A549 (cell line): ENCODE measurements at regions not wholly inside any gene's neighbourhood (a gene's known extent, or its start where the extent isn't known, plus 50 kb on each side); places are given as distances from the start of the nearest gene placed in this dataset.

ENCODE experiments used
- ATAC-seq, 2 experiments: fragments of 200-7000 bp in 1 of 2; fragments of >200 bp in 1 of 2; cut with Nextera tagmentation in 1 of 2; cut with Tn5 transposase in 1 of 2; 3 replicates each; pipeline versions ENCODE4 v1.8.0 to v1.9.1; 2018 to 2020; ENCODE audit warnings: mild to moderate bottlenecking in 1 of 2, moderate library complexity in 1 of 2
- CTCF ChIA-PET: fragments of 300-600 bp; sonication (Branson Sonifier 250); formaldehyde crosslinking; extraction: SDS; loops from one replicate; lab custom pipeline; 2021; ENCODE audit warnings: antibody characterized with exemption, inconsistent platforms; lab: Yijun Ruan, JAX
- POLR2A ChIA-PET: fragments of 350-600 bp; formaldehyde crosslinking; extraction: SDS; loops from one replicate; lab custom pipeline; 2021; ENCODE audit warnings: antibody characterized with exemption, inconsistent platforms; lab: Yijun Ruan, JAX
- DNase-seq, 2 experiments: peaks; one replicate each; pipeline versions ENCODE4 v3.0.0 to v3.0.0-alpha.2; 2011 to 2016; ENCODE audit warnings: low read depth in 1 of 2, low spot score in 1 of 2
- FAIRE-seq: peaks from 2 replicates; lab custom pipeline; 2011; peaks lifted over from hg19 to GRCh38; lab: Jason Lieb, UNC
- H3K27ac ChIP-seq, 2 experiments: fragments of >200 bp; sonication (Bioruptor Twin); formaldehyde crosslinking; 3 replicates each; pipeline ENCODE4 v1.5.1; 2016 to 2017
- H3K4me1 ChIP-seq: fragments of >200 bp; sonication (Bioruptor Twin); formaldehyde crosslinking; 3 replicates; pipeline ENCODE4 v1.6.1; 2016
- H3K4me2 ChIP-seq: fragments of >200 bp; sonication (Bioruptor Twin); formaldehyde crosslinking; 3 replicates; pipeline ENCODE4 v1.6.1; 2016
- H3K4me3 ChIP-seq: fragments of >200 bp; sonication (Bioruptor Twin); formaldehyde crosslinking; 3 replicates; pipeline ENCODE4 v1.5.1; 2016
- H3K9me3 ChIP-seq: fragments of >200 bp; sonication (Bioruptor Twin); formaldehyde crosslinking; 3 replicates; pipeline ENCODE4 v1.6.1; 2016
- CEBPB ChIP-seq, 2 experiments: fragments of >200 bp in 1 of 2; sonication (Bioruptor Twin) in 1 of 2; formaldehyde crosslinking in 1 of 2; IDR thresholded peaks; 2 replicates each; pipeline ENCODE4 v1.6.1; 2012 to 2016
- CHD4 ChIP-seq: fragments of 200-600 bp; sonication (generic); IDR thresholded peaks from 2 replicates; pipeline ENCODE4 v1.6.1; 2016; ENCODE audit warnings: antibody characterized with exemption, mild to moderate bottlenecking, borderline replicate concordance
- CTCF ChIP-seq: fragments of >200 bp; sonication (Bioruptor Twin); formaldehyde crosslinking; IDR thresholded peaks from 3 replicates; pipeline ENCODE4 v1.5.1; 2016
- GATA3 ChIP-seq: IDR thresholded peaks from 2 replicates; pipeline ENCODE4 v1.6.1; 2012; ENCODE audit warnings: borderline replicate concordance
- HOXB13 ChIP-seq: fragments of 250-450 bp; sonication (Bioruptor Pico); IDR thresholded peaks from 2 replicates; pipeline ENCODE4 v1.5.0; 2020; ENCODE audit warnings: low read depth, mild to moderate bottlenecking, moderate library complexity
- JUN ChIP-seq, 2 experiments: fragments of >200 bp; sonication (Bioruptor Twin); formaldehyde crosslinking; IDR thresholded peaks; 2 replicates in 1 of 2; 3 replicates in 1 of 2; pipeline ENCODE4 v1.6.1; 2016 to 2017
- JUNB ChIP-seq: fragments of >200 bp; sonication (Bioruptor Twin); formaldehyde crosslinking; IDR thresholded peaks from 2 replicates; pipeline ENCODE4 v1.6.1; 2016
- KDM5A ChIP-seq: fragments of 200-600 bp; sonication (generic); IDR thresholded peaks from 2 replicates; pipeline ENCODE4 v1.6.1; 2016; ENCODE audit warnings: antibody characterized with exemption, mild to moderate bottlenecking
- MAFK ChIP-seq: fragments of 450-650 bp; IDR thresholded peaks from 2 replicates; pipeline ENCODE4 v1.6.1; 2014; ENCODE audit not compliant: partially characterized antibody
- MAZ ChIP-seq: fragments of 150-350 bp; IDR thresholded peaks from 2 replicates; pipeline ENCODE4 v1.6.1; 2014; ENCODE audit warnings: antibody characterized with exemption, low read depth, low read length, borderline replicate concordance
- MYC ChIP-seq: IDR thresholded peaks from 2 replicates; pipeline ENCODE4 v1.6.1; 2012; ENCODE audit warnings: mild to moderate bottlenecking, inconsistent platforms, low read length, improper control_type of control experiment, borderline replicate concordance
- NFE2L2 ChIP-seq: fragments of 150-350 bp; conservative IDR thresholded peaks from 2 replicates; pipeline ENCODE4 v1.6.1; 2014; ENCODE audit warnings: low read length
- NPAS2 ChIP-seq: fragments of 250-450 bp; sonication (Bioruptor Pico); IDR thresholded peaks from 2 replicates; pipeline ENCODE4 v1.8.0; 2022; ENCODE audit warnings: mild to moderate bottlenecking, moderate library complexity, borderline replicate concordance
- PBX3 ChIP-seq: IDR thresholded peaks from 2 replicates; pipeline ENCODE4 v1.6.1; 2012
- RAD21 ChIP-seq, 2 experiments: fragments of >200 bp in 1 of 2; sonication (Bioruptor Twin) in 1 of 2; formaldehyde crosslinking in 1 of 2; IDR thresholded peaks in 1 of 2; conservative IDR thresholded peaks in 1 of 2; 2 replicates in 1 of 2; 3 replicates in 1 of 2; pipeline ENCODE4 v1.6.1; 2012 to 2018; ENCODE audit warnings: inconsistent platforms in 1 of 2
- RNF2 ChIP-seq: fragments of 200-600 bp; sonication (generic); IDR thresholded peaks from 2 replicates; pipeline ENCODE4 v1.6.1; 2016; ENCODE audit warnings: low read depth, mild to moderate bottlenecking, antibody characterized with exemption, moderate library complexity, borderline replicate concordance
- TFCP2L1 ChIP-seq: fragments of 250-450 bp; sonication (Bioruptor Pico); IDR thresholded peaks from 2 replicates; pipeline ENCODE4 v1.5.0; 2021; ENCODE audit warnings: mild to moderate bottlenecking
- TP53 ChIP-seq: fragments of 250-450 bp; sonication (Bioruptor Pico); IDR thresholded peaks from 2 replicates; pipeline ENCODE4 v1.5.0; 2021; ENCODE audit warnings: mild to moderate bottlenecking, moderate library complexity
- ZSCAN20 ChIP-seq: fragments of 250-450 bp; sonication (Bioruptor Pico); IDR thresholded peaks from 2 replicates; pipeline ENCODE4 v1.8.0; 2022; ENCODE audit warnings: mild to moderate bottlenecking, moderate library complexity
- WGBS: methylation state at CpG from one replicate; pipeline ENCODE4 v1.1.6; 2017; ENCODE audit errors: missing lambda C conversion rate; 5-methylcytosine and 5-hydroxymethylcytosine counted together
- TF ChIP-seq, protein P1 (sequence below): fragments of >200 bp; sonication (Bioruptor Twin); formaldehyde crosslinking; IDR thresholded peaks from 2 replicates; pipeline ENCODE4 v1.6.1; 2016
- TF ChIP-seq, protein P2 (sequence below): fragments of >200 bp; sonication (Bioruptor Twin); formaldehyde crosslinking; IDR thresholded peaks from 3 replicates; pipeline ENCODE4 v1.6.1; 2016

DNA sequence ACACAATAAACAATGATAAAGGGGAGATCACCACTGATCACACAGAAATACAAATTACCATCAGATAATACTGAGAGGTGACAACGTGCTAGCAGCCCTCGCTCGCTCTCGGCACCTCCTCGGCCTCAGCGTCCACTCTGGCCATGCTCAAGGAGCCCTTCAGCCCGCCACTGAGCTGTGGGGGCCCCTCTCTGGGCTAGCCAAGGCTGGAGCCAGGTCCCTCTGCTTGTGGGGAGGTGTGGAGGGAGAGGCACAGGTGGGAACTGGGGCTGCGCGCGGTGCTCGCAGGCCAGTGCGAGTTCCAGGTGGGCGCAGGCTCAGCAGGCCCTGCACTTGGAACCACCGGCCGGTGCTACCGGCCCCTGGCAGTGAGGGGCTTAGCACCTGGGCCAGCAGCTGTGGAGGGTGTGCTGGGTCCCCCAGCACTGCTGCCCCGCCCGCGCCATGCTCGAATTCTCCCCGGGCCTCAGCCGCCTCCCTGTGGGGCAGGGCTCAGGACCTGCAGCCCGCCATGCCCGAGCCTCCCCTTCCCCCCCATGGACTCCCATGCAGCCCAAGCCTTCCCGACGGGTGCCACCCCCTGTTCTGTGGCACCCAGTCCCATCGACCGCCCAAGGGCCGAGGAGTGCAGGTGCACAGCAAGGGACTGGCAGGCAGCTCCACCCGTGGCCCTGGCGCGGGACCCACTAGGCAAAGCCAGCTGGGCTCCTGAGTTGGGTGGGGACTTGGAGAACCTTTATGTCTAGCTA lies 340.0 kb upstream of the GULP1 start:
- H3K4me1 ChIP-seq: no peaks in the 10 kb centered on the region
- H3K9me3 ChIP-seq: no peaks in the 10 kb centered on the region
- ChIA-PET CTCF (interaction anchor here (1.2 kb wide), 1 partner anchor 15 kb away, joined by 3 read pairs; no protein-coding TSS in a partner anchor), POLR2A (no interaction called here)
- H3K4me3 ChIP-seq: no peak overlapping the region
- no peak for TF ChIP-seq TFCP2L1 (CRISPR knock-in tag)
- TF ChIP-seq CTCF: no peak
- no peak for TF ChIP-seq ZSCAN20
- TF ChIP-seq JUN (IDR thresholded peaks at IDR 0.05): no peak
- no peak for TF ChIP-seq NPAS2 (CRISPR knock-in tag)
- TF ChIP-seq RAD21 (conservative IDR thresholded peaks at IDR 0.05 in 1 of 2, IDR thresholded peaks at IDR 0.05 in 1 of 2): no peak
- no peak for TF ChIP-seq MYC
- TF ChIP-seq, protein P1, sequence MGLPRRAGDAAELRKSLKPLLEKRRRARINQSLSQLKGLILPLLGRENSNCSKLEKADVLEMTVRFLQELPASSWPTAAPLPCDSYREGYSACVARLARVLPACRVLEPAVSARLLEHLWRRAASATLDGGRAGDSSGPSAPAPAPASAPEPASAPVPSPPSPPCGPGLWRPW: no peak
- no peak for TF ChIP-seq PBX3
- TF ChIP-seq CHD4: no peak
- no peak for TF ChIP-seq RNF2
- TF ChIP-seq TP53 (CRISPR knock-in tag): no peak
- TF ChIP-seq, protein P2, sequence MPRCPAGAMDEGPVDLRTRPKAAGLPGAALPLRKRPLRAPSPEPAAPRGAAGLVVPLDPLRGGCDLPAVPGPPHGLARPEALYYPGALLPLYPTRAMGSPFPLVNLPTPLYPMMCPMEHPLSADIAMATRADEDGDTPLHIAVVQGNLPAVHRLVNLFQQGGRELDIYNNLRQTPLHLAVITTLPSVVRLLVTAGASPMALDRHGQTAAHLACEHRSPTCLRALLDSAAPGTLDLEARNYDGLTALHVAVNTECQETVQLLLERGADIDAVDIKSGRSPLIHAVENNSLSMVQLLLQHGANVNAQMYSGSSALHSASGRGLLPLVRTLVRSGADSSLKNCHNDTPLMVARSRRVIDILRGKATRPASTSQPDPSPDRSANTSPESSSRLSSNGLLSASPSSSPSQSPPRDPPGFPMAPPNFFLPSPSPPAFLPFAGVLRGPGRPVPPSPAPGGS: no peak
- TF ChIP-seq GATA3: no peak
- TF ChIP-seq KDM5A: no peak
- no peak for TF ChIP-seq MAFK
- TF ChIP-seq MAZ: no peak
- no peak for TF ChIP-seq CEBPB (IDR thresholded peaks at IDR 0.05)
- no peak for TF ChIP-seq JUNB
- no peak for FAIRE-seq
- no peak overlapping the region for H3K27ac ChIP-seq
- DNase-seq: no peak
- ATAC-seq: no peak
- no peak overlapping the region for H3K4me2 ChIP-seq
- WGBS: 85% methylated on average over 22 of the region's 32 CpGs

- no peak overlapping the region for H3K27ac ChIP-seq
Observed at GRCh38 chr2:187956906-187957534, 334.7 kb upstream of the GULP1 start.

More at GRCh38 chr2:187956906-187957534, 334.7 kb upstream of the GULP1 start:
- FAIRE-seq: no peak
- Histone ChIP-seq H3K4me2 (no peak overlapping the region), H3K4me3 (no peak overlapping the region), H3K4me1 (no peaks in the 10 kb centered on the region), H3K9me3 (no peaks in the 10 kb centered on the region)
- WGBS: 69% methylated on average over 2 of the region's 2 CpGs
- TF ChIP-seq HOXB13 (CRISPR knock-in tag) (no peak), NFE2L2 (0 out of 2 replicates have a peak, but pooled peaks have one; percentile 17), MAFK (peak; percentile 80)
- no peak for DNase-seq
- ChIA-PET CTCF (no interaction called here), POLR2A (no interaction called here)
- ATAC-seq: no peak
